HUES64 (cell line): ENCODE measurements at regions not wholly inside any gene's neighbourhood (a gene's known extent, or its start where the extent isn't known, plus 50 kb on each side); places are given as distances from the start of the nearest gene placed in this dataset.

Experiments used
- H3K27ac ChIP-seq: 2 replicates; pipeline ENCODE4 v1.7.0; 2013; ENCODE audit warnings: low read depth, low read length, inconsistent platforms
- H3K27me3 ChIP-seq: 2 replicates; pipeline ENCODE4 v1.6.1; 2013; ENCODE audit warnings: mild to moderate bottlenecking, low read length; ENCODE audit not compliant: insufficient read depth
- H3K36me3 ChIP-seq: 2 replicates; pipeline ENCODE4 v1.6.1; 2013; ENCODE audit warnings: mild to moderate bottlenecking, low read length; ENCODE audit not compliant: insufficient read depth
- H3K4me1 ChIP-seq: 2 replicates; pipeline ENCODE4 v1.6.1; 2013; ENCODE audit warnings: mild to moderate bottlenecking, low read length, moderate library complexity; ENCODE audit not compliant: insufficient read depth
- H3K4me3 ChIP-seq: 2 replicates; pipeline ENCODE4 v1.5.1; 2013; ENCODE audit warnings: mild to moderate bottlenecking, low read length, moderate library complexity
- H3K9ac ChIP-seq: 2 replicates; pipeline ENCODE4 v1.6.1; 2013; ENCODE audit warnings: mild to moderate bottlenecking, low read depth, low read length
- H3K9me3 ChIP-seq: 2 replicates; pipeline ENCODE4 v1.6.1; 2013; ENCODE audit warnings: low read depth, low read length; ENCODE audit not compliant: insufficient read depth
- WGBS: fragments of 150-250, 120-280 bp; methylation state at CpG from one replicate; pipeline ENCODE4 v1.1.7; 2013; ENCODE audit warnings: missing lambda C conversion rate; 5-methylcytosine and 5-hydroxymethylcytosine counted together

DNA sequence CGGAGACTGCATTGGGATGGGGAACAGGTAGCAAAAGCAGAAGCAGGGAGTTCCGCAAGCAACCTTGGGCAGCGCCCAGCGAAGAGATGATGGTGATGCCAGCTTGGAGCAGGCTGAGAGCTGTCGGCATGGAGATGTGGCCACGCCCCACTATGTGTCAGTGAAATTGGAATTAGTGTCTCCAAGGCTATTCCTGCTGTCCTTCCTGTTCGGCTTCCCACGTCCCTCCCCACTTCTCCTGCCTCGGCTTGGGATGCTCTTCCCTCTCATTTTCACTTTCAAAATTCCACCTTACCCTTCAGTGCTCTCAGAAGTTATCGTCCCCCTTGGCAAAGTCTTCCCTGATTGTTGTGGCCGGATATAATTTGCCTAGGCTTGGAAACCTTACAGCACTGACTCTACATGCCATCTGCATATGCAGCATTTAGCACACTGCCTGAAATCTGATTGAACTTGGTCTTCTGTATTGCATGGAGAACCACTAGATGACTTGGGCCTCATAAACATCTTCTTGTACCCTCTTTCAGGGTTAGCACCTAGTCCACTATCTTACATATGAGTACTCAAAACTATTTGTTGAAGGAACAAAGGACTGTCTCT is 270.7 kb upstream of the RUNX1 start:
- no peaks in the 10 kb centered on the region for H3K9me3 ChIP-seq
- no peak overlapping the region for H3K4me3 ChIP-seq
- no peaks in the 10 kb centered on the region for H3K27me3 ChIP-seq
- peaks cover 2% of the 10 kb centered on the region; the same call in 1 of the 2 replicates for H3K4me1 ChIP-seq
- 93% methylated on average over 11 of the region's 11 CpGs for WGBS
- no peaks in the 10 kb centered on the region for H3K36me3 ChIP-seq
- no peak overlapping the region for H3K27ac ChIP-seq
- H3K9ac ChIP-seq, result no peak overlapping the region

DNA sequence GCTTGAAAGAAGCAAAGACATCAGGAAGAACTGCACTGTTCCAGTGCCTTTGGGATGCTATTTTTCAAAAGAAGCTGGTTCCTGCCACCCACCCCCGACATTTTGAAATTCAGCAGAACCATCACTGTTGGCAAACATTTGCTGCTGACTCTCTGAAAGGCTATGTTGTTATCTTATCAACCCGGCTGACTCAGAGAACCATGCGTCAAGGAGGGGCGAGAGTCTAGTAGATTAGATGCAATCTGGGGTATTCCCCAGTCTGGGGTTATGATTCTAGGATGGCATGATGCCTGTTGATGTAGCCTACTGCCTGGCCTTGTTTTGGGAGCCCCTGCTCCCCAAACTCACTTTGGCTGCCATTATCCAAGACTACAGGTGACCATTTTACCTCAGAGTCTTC is 267.8 kb upstream of the RUNX1 start:
- Histone ChIP-seq H3K27ac (no peak overlapping the region), H3K27me3 (no peaks in the 10 kb centered on the region), H3K9me3 (no peaks in the 10 kb centered on the region), H3K9ac (no peak overlapping the region), H3K4me3 (no peak overlapping the region), H3K36me3 (no peaks in the 10 kb centered on the region), H3K4me1 (peaks cover 2% of the 10 kb centered on the region; the same call in 1 of the 2 replicates)
- 81% methylated on average over 4 of the region's 4 CpGs for WGBS

GRCh38 chr21:35316456-35316855 is 267.4 kb upstream of the RUNX1 start:
- Histone ChIP-seq H3K27ac (no peak overlapping the region), H3K4me1 (peaks cover 2% of the 10 kb centered on the region; the same call in 1 of the 2 replicates), H3K4me3 (no peak overlapping the region), H3K27me3 (no peaks in the 10 kb centered on the region), H3K9me3 (no peaks in the 10 kb centered on the region), H3K9ac (no peak overlapping the region), H3K36me3 (no peaks in the 10 kb centered on the region)

- Histone ChIP-seq H3K36me3 (no peaks in the 10 kb centered on the region), H3K4me1 (no peaks in the 10 kb centered on the region), H3K27ac (no peak overlapping the region), H3K4me3 (no peak overlapping the region), H3K9me3 (no peaks in the 10 kb centered on the region), H3K27me3 (no peaks in the 10 kb centered on the region), H3K9ac (no peak overlapping the region)
- WGBS, result 94% methylated on average over 6 of the region's 8 CpGs
These were observed 265.9 kb upstream of the RUNX1 start for GRCh38 chr21:35314857-35315582.

DNA sequence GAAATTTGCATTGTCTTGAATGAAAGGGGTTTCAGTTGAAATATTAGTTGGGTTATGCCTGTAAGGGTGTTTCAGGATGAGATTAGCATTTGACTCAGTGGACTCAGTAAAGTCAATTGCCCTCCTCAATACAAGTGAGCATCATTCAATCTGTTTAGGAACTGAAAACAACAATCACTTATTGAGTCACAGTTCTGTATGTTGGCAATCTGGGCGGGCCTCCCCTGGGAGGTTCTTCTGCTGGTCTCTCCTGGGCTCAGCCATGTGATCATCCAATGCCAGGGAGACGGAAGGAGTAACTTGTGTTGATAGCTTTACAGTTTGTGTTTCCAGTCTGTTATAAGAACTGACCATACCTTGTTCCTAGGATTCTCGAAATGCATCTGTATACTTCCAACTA is 262.9 kb upstream of the RUNX1 start:
- no peak overlapping the region for H3K27ac ChIP-seq
- no peaks in the 10 kb centered on the region for H3K36me3 ChIP-seq
- no peaks in the 10 kb centered on the region for H3K4me1 ChIP-seq
- no peak overlapping the region for H3K9ac ChIP-seq
- no peak overlapping the region for H3K4me3 ChIP-seq
- no peaks in the 10 kb centered on the region for H3K9me3 ChIP-seq
- 96% methylated on average over 2 of the region's 3 CpGs for WGBS
- no peaks in the 10 kb centered on the region for H3K27me3 ChIP-seq

DNA sequence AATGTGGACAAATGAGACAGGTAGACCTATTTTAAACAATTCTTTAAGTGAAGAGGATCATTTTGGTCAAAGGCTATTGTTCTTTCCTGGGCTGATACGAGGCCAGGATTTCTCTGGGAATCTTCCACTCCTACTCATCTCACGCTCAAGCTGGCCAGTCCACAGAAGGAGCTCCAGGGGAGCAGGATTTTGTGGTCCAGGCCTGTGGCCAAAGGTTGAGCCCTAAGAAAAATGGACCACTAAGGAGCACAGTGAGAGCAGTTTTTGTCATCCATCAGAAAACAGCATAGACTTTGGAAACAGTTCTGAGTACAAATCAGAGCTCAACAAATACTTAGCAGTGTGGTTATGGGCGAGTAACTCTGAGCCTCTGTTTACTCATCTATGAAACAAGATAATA is 260.2 kb upstream of the RUNX1 start:
- Histone ChIP-seq H3K4me1 (no peaks in the 10 kb centered on the region), H3K4me3 (no peak overlapping the region), H3K27ac (no peak overlapping the region), H3K9me3 (no peaks in the 10 kb centered on the region), H3K9ac (no peak overlapping the region), H3K36me3 (no peaks in the 10 kb centered on the region), H3K27me3 (no peaks in the 10 kb centered on the region)
- WGBS, result 96% methylated on average over 3 of the region's 3 CpGs

- no peaks in the 10 kb centered on the region for H3K27me3 ChIP-seq
- no peak overlapping the region for H3K4me3 ChIP-seq
- 88% methylated on average over 1 of the region's 1 CpG for WGBS
- H3K9ac ChIP-seq, result no peak overlapping the region
- H3K27ac ChIP-seq, result no peak overlapping the region
- H3K9me3 ChIP-seq, result no peaks in the 10 kb centered on the region
- H3K4me1 ChIP-seq, result no peaks in the 10 kb centered on the region
- H3K36me3 ChIP-seq, result no peaks in the 10 kb centered on the region
These were observed 254.0 kb upstream of the RUNX1 start for GRCh38 chr21:35303085-35303484.

- Histone ChIP-seq H3K27me3 (no peaks in the 10 kb centered on the region), H3K9me3 (no peaks in the 10 kb centered on the region), H3K4me1 (peaks cover 18% of the 10 kb centered on the region; the same call in 1 of the 2 replicates), H3K4me3 (no peak overlapping the region), H3K36me3 (no peaks in the 10 kb centered on the region), H3K9ac (no peak overlapping the region), H3K27ac (no peak overlapping the region)
- 89% methylated on average over 3 of the region's 3 CpGs for WGBS
These were observed 249.7 kb upstream of the RUNX1 start for GRCh38 chr21:35298757-35299156.

DNA sequence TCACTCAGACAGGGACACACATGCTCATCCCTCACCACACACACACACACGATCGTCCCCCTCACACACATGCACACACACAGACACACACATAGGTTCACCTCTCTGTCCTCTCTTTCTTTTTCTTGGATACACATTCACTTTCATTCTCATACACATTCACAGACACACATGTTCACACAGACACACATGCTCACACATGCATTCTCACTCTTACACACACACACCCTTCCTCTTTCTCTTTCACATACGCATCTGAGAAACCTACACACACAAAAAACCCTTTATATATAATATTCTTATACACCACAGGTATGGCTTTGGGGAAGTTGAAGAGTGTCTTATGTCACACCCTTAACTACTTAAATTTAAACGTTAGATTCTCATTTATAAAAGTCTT is 248.6 kb upstream of the RUNX1 start:
- H3K27me3 ChIP-seq, result no peaks in the 10 kb centered on the region
- no peak overlapping the region for H3K27ac ChIP-seq
- WGBS, result 96% methylated on average over 4 of the region's 4 CpGs

GRCh38 chr21:35294231-35294898 is 245.3 kb upstream of the RUNX1 start:
- WGBS, result 75% methylated on average over 16 of the region's 16 CpGs
- Histone ChIP-seq H3K27ac (no peak overlapping the region), H3K9me3 (no peaks in the 10 kb centered on the region), H3K36me3 (no peaks in the 10 kb centered on the region), H3K27me3 (no peaks in the 10 kb centered on the region), H3K4me1 (peaks cover 18% of the 10 kb centered on the region; the same call in 1 of the 2 replicates), H3K9ac (no peak overlapping the region), H3K4me3 (no peak overlapping the region)

More for the DNA sequence above, 248.6 kb upstream of the RUNX1 start:
- Histone ChIP-seq H3K9ac (no peak overlapping the region), H3K9me3 (no peaks in the 10 kb centered on the region), H3K4me3 (no peak overlapping the region), H3K36me3 (no peaks in the 10 kb centered on the region), H3K4me1 (peaks cover 18% of the 10 kb centered on the region; the same call in 1 of the 2 replicates)

- 78% methylated on average over 2 of the region's 3 CpGs for WGBS
- peaks cover 18% of the 10 kb centered on the region; the same call in 1 of the 2 replicates for H3K4me1 ChIP-seq
- H3K27me3 ChIP-seq, result no peaks in the 10 kb centered on the region
- no peak overlapping the region for H3K4me3 ChIP-seq
- H3K9me3 ChIP-seq, result peaks cover 12% of the 10 kb centered on the region; the same call in 1 of the 2 replicates
- no peak overlapping the region for H3K27ac ChIP-seq
- H3K9ac ChIP-seq, result no peak overlapping the region
- no peaks in the 10 kb centered on the region for H3K36me3 ChIP-seq
These were observed 243.0 kb upstream of the RUNX1 start for GRCh38 chr21:35291973-35292627.
